Erythroblast (primary cell): ENCODE measurements at regions not wholly inside any gene's neighbourhood (a gene's known extent, or its start where the extent isn't known, plus 50 kb on each side); places are given as distances from the start of the nearest gene placed in this dataset.
"Not testable (repeated sequence)": the region's sequence is repeated elsewhere in the genome, so short reads cannot be mapped to it uniquely, and the experiment has no call there.

ENCODE experiments used
- DNase-seq, 2 experiments: peaks; one replicate each; lab custom pipeline; 2025; lab: John Stamatoyannopoulos, UW
- GATA1 ChIP-seq: IDR thresholded peaks from 2 replicates; pipeline ENCODE4 v1.6.1; 2011; ENCODE audit warnings: low read depth, mild to moderate bottlenecking, control low read depth, low read length, moderate library complexity
- POLR2A ChIP-seq: IDR thresholded peaks from 2 replicates; pipeline ENCODE4 v1.6.1; 2011; ENCODE audit warnings: mild to moderate bottlenecking, low read length

DNA sequence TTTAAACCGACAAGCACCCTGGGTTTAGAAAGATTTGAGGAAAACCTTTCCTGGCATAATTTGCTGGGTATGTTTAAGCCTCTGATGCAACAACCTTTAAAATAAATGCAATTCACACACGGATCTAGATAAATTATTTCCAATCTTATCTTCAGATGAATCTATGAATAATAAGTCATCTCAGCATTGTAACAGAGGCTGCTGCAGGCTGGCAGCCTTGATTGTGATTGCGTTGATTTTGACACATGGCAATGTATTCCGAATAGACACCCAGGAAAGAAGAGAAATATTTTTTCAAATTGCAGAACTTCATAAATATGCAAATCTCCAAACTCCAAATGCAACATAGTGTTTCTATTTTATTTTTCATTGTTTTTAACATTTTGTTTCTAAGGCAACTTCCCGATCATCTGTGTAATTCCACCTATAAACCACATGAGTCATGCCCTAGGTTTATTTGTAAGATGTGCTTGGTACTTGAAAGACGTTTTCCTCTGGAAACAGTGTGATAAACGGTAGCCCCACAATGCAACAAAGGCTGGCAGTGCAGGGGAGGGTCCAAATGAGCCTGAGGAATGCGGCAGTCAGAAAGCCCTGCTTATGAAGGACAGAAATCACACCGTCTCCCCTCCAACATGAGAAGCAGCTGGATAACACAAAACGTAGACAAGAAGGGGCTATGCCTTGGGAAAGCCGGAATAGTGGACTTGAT is 359.0 kb downstream of the BRD1 start:
- DNase-seq = no peak
- no peak for TF ChIP-seq POLR2A
- TF ChIP-seq GATA1 = no peak

DNA sequence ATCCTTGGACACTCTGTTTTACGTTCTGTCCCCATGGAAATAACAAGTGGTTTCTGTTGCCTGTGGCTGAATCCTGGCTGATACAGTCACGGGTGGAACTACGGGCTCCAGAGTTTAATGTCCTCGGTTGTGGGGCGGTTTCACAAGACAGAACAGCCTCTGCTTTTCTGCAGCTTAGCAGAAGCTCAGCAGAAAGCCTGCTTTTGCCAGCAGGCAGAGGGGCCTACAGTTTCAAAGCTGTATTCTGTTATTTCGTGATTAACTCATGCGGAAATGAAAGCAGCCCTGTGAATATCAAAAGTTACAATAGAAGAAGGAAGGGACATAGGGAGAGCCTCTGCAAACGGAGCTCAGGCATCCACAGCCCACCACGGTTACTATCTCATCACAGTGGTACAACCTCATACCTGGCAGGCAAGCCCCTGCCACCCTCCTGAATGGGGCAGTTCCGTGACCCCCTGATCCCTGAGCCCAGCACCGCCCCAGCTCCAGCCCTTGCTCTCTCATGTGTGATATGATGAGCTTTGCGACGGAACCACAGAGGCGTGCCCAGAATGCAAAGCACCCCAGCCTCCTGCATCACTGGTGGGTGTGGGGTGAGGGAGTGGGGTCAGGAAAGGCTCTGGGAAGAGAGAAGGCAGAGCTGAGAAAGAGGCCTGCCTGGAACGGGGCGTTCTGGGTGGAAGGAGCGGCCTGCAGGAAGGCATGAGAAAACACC is 360.6 kb downstream of the BRD1 start:
- DNase-seq = no peak
- TF ChIP-seq POLR2A = no peak
- no peak for TF ChIP-seq GATA1

DNA sequence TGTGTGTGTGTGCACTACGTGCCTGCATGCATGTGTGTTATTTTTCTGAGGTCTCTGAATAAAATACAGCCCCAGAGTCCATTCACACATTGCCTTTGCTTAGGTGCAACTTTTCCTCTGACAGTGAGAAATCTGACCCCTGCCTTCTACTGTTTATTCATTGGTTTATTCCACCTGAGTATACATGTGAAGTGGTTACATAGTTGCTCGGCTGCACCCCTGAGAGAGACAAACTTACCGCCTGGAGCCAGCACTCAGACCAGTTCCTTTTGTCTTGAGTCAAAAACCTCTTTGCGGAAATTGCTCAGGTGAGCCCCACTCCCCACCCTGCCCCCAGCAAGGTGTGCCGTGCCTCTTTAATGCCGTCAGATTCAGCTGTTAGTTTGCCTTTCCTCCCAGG is 363.6 kb downstream of the BRD1 start:
- TF ChIP-seq GATA1 (no peak), POLR2A (no peak)
- DNase-seq = no peak

DNA sequence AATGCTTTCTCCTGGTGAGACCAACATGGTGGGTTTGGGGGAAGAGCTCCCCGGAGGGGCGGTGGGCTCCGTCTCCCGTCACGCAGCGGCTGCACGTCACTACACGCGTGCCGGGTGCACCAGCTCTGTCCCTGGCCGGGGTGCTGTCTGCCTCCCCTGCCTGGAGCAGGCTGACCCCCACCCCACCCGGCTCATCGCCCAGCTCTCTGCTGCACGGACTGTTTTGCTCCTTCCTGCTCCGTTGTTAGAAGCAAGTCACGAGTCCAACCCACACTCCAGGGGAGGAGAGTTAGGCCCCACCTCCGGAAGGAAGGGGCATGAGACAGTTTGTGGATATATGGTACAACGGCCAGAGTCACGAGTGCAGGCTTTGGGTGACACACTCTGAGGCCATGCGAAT is 364.9 kb downstream of the BRD1 start:
- no peak for DNase-seq

DNA sequence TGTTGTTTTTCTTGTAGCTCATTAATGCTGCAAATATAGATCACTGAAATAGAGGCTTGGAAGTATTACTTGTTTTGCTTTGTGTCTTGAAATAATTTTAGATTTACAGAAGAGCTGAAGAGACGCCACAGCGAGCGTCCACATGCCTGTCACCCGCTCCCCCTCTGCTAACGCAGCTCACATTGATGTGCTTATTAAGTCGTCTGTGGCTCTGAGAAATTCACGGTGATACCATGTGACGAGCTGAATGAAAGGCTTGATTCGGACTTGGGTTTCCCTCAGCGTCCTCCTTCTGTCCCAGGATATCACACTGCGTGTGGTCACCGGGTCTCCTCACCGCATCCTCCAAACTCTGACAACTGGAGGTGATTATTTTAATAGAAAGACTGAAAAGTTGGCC is 365.4 kb downstream of the BRD1 start:
- no peak for DNase-seq
- no peak for TF ChIP-seq GATA1
- TF ChIP-seq POLR2A = no peak

More for the DNA sequence above, 364.9 kb downstream of the BRD1 start:
- no peak for TF ChIP-seq POLR2A
- TF ChIP-seq GATA1 = no peak

DNA sequence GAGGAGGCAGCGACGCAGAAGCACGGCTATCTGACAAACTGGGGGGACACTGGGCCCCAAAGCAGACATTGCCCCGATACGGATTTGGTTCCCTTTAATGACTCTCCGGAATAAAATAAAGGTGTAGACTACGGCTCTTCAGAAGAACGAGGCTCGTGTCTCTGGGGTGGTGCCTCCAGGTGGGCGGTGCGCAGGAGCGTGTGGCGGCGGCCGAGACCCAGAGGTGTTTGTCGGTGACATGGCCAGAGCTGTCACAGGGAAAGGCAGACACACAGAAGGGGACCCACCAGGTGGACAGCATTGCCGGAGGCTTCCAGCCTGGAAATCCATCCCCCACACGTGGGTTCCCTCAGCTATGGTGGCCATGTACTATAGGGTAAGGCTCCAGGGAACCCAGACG is 366.0 kb downstream of the BRD1 start:
- DNase-seq = no peak
- TF ChIP-seq GATA1 = no peak
- no peak for TF ChIP-seq POLR2A

DNA sequence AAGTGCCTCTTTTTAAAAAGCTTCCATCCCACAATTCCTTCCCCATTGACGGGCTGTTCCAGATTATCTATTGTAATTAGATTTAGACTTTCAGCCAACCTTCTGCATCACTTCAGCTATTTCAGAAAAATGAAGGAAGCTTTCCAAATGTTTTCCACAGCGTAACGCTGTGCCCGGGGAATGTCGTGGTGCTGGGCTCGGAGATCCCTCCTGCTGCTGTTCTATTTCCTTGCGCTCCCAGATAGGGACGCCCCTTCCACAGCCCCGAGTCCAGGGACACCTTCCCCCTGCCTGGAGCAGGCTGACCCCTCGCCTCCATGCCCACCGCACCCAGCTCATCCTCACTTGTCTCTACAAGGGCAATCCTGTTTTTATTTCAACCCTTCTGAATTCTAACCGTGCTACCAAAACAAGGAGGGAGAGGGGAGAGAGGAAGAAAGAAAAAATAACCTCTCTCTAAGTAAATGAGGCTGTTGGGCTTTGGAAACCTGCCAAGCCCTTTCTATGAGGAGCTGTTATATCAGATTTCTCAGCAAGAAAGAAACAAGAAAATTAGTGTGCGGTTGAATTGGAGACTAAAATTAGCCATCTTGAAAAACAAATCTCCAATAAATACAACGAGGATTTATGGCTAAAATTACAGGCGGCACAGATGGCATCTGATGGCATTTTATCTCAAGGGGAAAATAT is 366.9 kb downstream of the BRD1 start:
- no peak for TF ChIP-seq POLR2A
- TF ChIP-seq GATA1 = no peak
- DNase-seq = no peak

DNA sequence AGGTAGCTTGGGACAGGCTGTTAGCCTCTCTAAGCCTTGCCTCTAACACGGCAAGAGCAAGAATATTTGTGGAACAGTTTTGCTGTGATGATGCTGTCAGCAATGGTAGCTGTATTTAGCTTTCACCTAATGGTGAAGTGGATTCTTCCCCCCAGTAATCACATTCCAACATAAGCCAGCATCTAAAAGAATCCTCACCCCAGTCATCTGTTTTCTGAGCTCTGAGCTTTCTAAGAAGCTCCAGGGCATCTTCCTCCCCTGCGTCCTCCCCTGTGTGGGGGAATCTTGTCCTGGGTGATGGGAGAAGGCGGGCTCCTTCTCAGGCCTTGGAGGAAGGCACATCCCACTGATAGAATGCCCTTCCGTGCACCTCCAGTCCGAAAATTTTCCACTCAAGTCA is 367.6 kb downstream of the BRD1 start:
- DNase-seq = no peak
- no peak for TF ChIP-seq GATA1
- no peak for TF ChIP-seq POLR2A

DNA sequence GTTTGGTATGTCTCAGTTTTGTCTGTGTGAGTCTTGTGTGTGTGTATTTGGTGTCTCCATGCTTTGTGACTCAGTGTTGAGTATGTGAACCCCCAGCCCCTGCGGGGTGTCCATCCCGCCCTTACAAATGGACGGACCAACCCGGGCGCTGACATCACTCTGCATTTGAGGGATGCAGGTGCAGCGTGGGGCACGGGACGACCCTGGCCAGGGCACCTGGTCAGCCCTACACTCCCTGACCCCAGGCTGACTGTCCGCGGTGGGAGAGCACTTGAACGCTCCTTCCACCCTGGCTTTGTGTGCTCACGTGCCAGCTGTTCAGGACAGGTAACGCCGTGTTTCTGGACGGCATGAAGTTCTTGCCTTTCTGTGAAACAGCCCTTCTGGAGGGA is 369.0 kb downstream of the BRD1 start:
- TF ChIP-seq GATA1 = no peak
- TF ChIP-seq POLR2A = no peak
- DNase-seq = no peak

DNA sequence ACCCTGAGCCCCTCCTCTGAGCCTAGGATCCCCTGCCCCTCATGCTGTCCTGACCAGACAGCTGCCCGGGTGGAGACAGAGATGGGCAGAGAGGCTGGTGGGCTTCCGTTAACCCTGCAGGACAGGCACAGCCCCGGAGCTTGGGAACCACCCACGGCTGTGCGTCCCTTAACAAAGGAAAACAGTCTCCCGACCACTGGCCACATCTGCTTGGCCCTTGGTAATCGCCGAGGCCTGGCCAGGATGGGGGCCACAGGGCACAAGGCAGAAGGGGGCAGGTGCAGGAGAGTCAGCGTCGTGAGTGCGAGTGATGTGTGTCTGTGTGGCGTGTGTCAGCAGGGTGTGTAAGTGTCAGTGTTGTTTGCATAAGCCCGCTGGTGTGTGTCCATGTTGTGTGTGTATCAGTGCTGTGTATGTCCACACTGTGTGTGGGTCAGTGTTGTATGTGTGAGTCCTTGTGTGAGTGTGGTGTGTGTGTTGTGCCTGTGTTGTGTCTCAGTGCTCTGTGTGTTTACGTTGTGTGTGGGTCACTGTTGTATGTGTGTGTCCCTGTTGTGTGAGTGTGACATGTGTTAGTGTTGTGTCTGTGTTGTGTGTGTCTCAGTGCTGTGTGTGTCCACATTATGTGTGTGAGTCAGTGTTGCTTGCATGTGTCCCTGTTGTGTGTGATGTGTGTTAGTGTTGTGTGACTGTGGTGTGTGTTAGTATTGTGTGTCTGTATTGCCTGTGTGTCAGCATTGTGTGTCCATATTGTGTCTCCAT is 369.5 kb downstream of the BRD1 start:
- TF ChIP-seq POLR2A (no peak), GATA1 (no peak)
- no peak for DNase-seq

DNA sequence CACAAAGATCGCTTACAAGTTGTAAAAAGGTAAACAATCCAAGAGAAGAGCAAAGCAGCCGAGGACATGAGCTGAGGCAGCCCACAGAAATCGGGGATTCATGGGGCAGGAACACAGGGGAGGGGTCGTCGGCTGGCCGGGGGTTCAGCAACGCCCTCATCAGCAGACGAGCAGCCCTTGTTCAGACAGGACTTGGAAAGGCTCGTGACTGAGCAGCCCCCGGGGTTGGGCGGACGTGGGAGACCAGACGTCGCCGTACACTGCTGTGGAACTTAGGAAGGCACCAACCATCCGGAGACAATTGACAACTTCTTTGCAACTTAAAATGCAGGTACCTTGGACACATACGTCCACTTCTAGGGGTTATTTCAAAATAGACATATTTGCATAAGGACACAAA is 370.5 kb downstream of the BRD1 start:
- no peak for TF ChIP-seq POLR2A
- TF ChIP-seq GATA1 = no peak
- no peak for DNase-seq

DNA sequence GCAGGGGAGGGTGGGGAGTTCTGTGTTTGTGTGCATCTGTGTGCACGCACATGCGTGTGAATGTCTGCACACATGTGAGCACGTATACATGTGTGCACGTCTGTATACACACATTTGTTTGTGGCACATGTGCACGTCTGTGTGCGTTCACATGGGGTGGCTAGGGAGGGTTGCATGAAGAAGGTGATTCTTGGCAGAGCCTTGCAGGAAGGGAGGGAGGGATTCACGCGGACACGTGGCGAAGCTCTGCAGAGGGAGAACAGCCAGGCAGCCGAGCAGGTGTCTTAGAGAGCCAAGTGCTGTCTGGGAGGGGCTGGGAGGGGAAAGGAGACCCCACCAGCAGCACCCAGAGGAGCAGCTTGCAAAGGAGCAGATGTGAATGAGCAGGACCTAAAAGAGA is 372.1 kb downstream of the BRD1 start:
- no peak for TF ChIP-seq GATA1
- no peak for TF ChIP-seq POLR2A
- DNase-seq = no peak

DNA sequence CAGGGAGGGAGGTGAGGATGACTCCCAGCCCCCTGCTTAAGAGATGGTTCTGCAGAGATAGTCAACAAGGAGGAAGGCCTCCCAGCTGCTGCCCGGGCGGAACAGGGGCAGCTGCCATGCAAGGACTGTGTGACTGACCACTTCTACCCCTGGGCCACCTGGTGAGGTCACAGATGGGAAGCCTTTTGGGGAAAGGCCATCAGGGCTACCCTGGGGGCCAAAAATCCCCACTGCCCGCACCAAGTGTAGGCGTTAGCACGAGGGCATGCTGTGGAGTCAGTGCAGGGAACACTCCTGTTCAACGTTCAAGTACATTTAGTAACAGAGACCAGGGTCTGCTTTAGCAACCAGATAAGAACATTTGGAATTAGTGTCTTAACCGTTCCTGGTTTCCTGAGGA is 372.9 kb downstream of the BRD1 start:
- DNase-seq = no peak
- TF ChIP-seq POLR2A = no peak
- no peak for TF ChIP-seq GATA1

DNA sequence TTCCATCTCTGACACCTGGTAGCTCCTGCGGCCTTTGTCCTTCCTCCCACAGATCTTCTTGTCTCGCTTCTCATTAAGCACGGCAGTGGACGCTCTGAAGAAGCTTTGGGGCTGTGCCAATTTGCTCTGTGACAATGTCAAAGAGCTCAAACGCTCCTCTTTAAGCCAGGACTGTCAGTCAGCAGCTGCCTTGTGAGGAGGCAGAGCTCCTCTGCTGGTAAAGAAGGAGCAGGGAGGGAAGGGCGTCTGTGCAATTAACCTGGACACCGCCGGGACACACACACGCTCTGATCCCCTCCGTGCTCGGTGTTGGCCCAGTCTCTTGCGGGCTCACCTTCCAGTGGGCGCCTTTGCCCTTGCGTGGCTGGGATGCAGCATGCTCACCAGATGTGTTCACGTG is 373.9 kb downstream of the BRD1 start:
- TF ChIP-seq GATA1 (no peak), POLR2A (no peak)
- no peak for DNase-seq

DNA sequence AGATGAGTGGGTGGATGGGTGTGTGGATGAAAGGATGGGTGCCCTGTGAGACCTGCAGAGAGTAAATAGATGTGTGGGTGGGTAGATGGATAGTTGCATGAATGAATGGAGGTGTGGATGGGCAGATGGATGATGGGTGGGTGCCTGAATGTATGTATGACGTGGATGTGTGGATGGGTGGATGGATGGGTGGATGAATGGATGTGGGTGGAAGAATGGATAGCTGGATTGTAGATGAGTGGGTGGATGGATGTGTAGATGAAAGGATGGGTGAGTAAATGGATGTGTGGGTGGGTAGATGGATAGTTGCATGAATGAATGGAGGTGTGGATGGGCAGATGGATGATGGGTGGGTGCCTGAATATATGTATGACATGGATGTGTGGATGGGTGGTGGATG is 374.7 kb downstream of the BRD1 start:
- not testable (repeated sequence) for DNase-seq
